ACHN (cell line): ENCODE measurements at regions not wholly inside any gene's neighbourhood (a gene's known extent, or its start where the extent isn't known, plus 50 kb on each side); places are given as distances from the start of the nearest gene placed in this dataset.

ENCODE experiments used
- DNase-seq: peaks from one replicate; pipeline ENCODE4 v3.0.0-alpha.2; 2015
- in situ Hi-C: cut with HindIII; loops from 2 replicates; pipeline ENCODE4 v1.10.0; 2017; ENCODE audit warnings: low sequenced_read_pairs, low pct_ligation_motif_present, low pct_unique_long_range_greater_than_20kb

- in situ Hi-C loops: no loop called here
- DNase-seq: no peak
Measured at GRCh38 chr18:37711766-37712505, 146.3 kb upstream of the CELF4 start.

- DNase-seq: no peak
Measured at GRCh38 chr18:37710726-37711125, 145.1 kb upstream of the CELF4 start.

GRCh38 chr18:37709740-37710139, 144.1 kb upstream of the CELF4 start:
- in situ Hi-C loops: no loop called here
- no peak for DNase-seq

More at GRCh38 chr18:37710726-37711125, 145.1 kb upstream of the CELF4 start:
- in situ Hi-C loops: no loop called here

- in situ Hi-C loops: no loop called here
Measured at GRCh38 chr18:37705016-37705415, 139.4 kb upstream of the CELF4 start.

GRCh38 chr18:37702841-37703240, 137.2 kb upstream of the CELF4 start:
- DNase-seq: no peak
- in situ Hi-C loops: no loop called here

More at GRCh38 chr18:37705016-37705415, 139.4 kb upstream of the CELF4 start:
- no peak for DNase-seq

- no peak for DNase-seq
- in situ Hi-C loops: no loop called here
Measured at GRCh38 chr18:37701967-37702366, 136.4 kb upstream of the CELF4 start.

GRCh38 chr18:37698508-37699040, 133.0 kb upstream of the CELF4 start:
- no peak for DNase-seq
- in situ Hi-C loops: no loop called here

- in situ Hi-C loops: no loop called here
- no peak for DNase-seq
Measured at GRCh38 chr18:37694516-37694915, 128.9 kb upstream of the CELF4 start.

GRCh38 chr18:37691162-37691561, 125.6 kb upstream of the CELF4 start:
- no peak for DNase-seq
- in situ Hi-C loops: no loop called here

GRCh38 chr18:37689841-37690240, 124.2 kb upstream of the CELF4 start:
- in situ Hi-C loops: no loop called here
- DNase-seq: no peak

- DNase-seq: no peak
- in situ Hi-C loops: no loop called here
Measured at GRCh38 chr18:37684590-37684989, 119.0 kb upstream of the CELF4 start.

GRCh38 chr18:37684183-37684582, 118.6 kb upstream of the CELF4 start:
- in situ Hi-C loops: no loop called here

GRCh38 chr18:37680911-37681310, 115.3 kb upstream of the CELF4 start:
- no peak for DNase-seq
- in situ Hi-C loops: no loop called here

More at GRCh38 chr18:37684183-37684582, 118.6 kb upstream of the CELF4 start:
- DNase-seq: no peak

- in situ Hi-C loops: no loop called here
Measured at GRCh38 chr18:37676276-37676675, 110.7 kb upstream of the CELF4 start.

GRCh38 chr18:37675699-37676098, 110.1 kb upstream of the CELF4 start:
- in situ Hi-C loops: no loop called here
- no peak for DNase-seq

More at GRCh38 chr18:37676276-37676675, 110.7 kb upstream of the CELF4 start:
- no peak for DNase-seq

GRCh38 chr18:37674570-37674969, 109.0 kb upstream of the CELF4 start:
- in situ Hi-C loops: no loop called here

GRCh38 chr18:37673671-37674070, 108.1 kb upstream of the CELF4 start:
- no peak for DNase-seq
- in situ Hi-C loops: no loop called here

More at GRCh38 chr18:37674570-37674969, 109.0 kb upstream of the CELF4 start:
- no peak for DNase-seq

- in situ Hi-C loops: no loop called here
- no peak for DNase-seq
Measured at GRCh38 chr18:37672932-37673595, 107.5 kb upstream of the CELF4 start.

- in situ Hi-C loops: no loop called here
- no peak for DNase-seq
Measured at GRCh38 chr18:37672001-37672400, 106.4 kb upstream of the CELF4 start.

GRCh38 chr18:37671530-37671929, 105.9 kb upstream of the CELF4 start:
- no peak for DNase-seq
- in situ Hi-C loops: no loop called here
